Hepatocyte (in vitro differentiated cells): ENCODE measurements at regions not wholly inside any gene's neighbourhood (a gene's known extent, or its start where the extent isn't known, plus 50 kb on each side); places are given as distances from the start of the nearest gene placed in this dataset.

Experiments used
- DNase-seq: peaks from one replicate; pipeline ENCODE4 v3.0.0-alpha.2; 2016; ENCODE audit warnings: low spot score
- H2AFZ ChIP-seq: fragments of 200-600 bp; sonication (generic); 2 replicates; pipeline ENCODE4 v1.6.0; 2016; ENCODE audit warnings: antibody characterized with exemption, mild to moderate bottlenecking
- H3K27ac ChIP-seq: fragments of 200-600 bp; sonication (generic); 2 replicates; pipeline ENCODE4 v1.5.1; 2016; ENCODE audit warnings: mild to moderate bottlenecking
- H3K27me3 ChIP-seq: fragments of 200-600 bp; sonication (generic); 2 replicates; pipeline ENCODE4 v1.6.1; 2016
- H3K36me3 ChIP-seq: fragments of 200-600 bp; sonication (generic); replicated peaks from 2 replicates; pipeline ENCODE4 v1.5.1; 2016; ENCODE audit warnings: low read depth; ENCODE audit not compliant: insufficient read depth
- H3K4me1 ChIP-seq: fragments of 200-600 bp; sonication (generic); 2 replicates; pipeline ENCODE4 v1.5.1; 2016; ENCODE audit warnings: mild to moderate bottlenecking, moderate library complexity; ENCODE audit not compliant: insufficient read depth
- H3K4me2 ChIP-seq: fragments of 200-600 bp; sonication (generic); 2 replicates; pipeline ENCODE4 v1.6.0; 2016
- H3K4me3 ChIP-seq: fragments of 200-600 bp; sonication (generic); 2 replicates; pipeline ENCODE4 v1.5.1; 2016; ENCODE audit warnings: mild to moderate bottlenecking
- H3K79me2 ChIP-seq: fragments of 200-600 bp; sonication (generic); 2 replicates; pipeline ENCODE4 v1.6.0; 2017; ENCODE audit warnings: mild to moderate bottlenecking
- H3K9me2 ChIP-seq: fragments of 200-600 bp; sonication (generic); replicated peaks from 2 replicates; pipeline ENCODE4 v1.6.0; 2017; ENCODE audit warnings: mild to moderate bottlenecking; ENCODE audit not compliant: insufficient read depth
- H3K9me3 ChIP-seq: fragments of 200-600 bp; sonication (generic); 2 replicates; pipeline ENCODE4 v1.5.1; 2016; ENCODE audit warnings: low read depth, mild to moderate bottlenecking
- H4K20me1 ChIP-seq: fragments of 200-600 bp; sonication (generic); 2 replicates; pipeline ENCODE4 v1.6.0; 2016; ENCODE audit warnings: mild to moderate bottlenecking; ENCODE audit not compliant: insufficient read depth, poor library complexity, severe bottlenecking
- CTCF ChIP-seq: fragments of 200-600 bp; sonication (generic); IDR thresholded peaks from 2 replicates; pipeline ENCODE4 v1.5.1; 2016; ENCODE audit warnings: antibody characterized with exemption, mild to moderate bottlenecking; ENCODE audit not compliant: poor library complexity
- EZH2 ChIP-seq: fragments of 200-600 bp; sonication (generic); IDR thresholded peaks from 2 replicates; pipeline ENCODE4 v1.6.1; 2016; ENCODE audit warnings: antibody characterized with exemption, mild to moderate bottlenecking, borderline replicate concordance
- EZH2phosphoT487 ChIP-seq: fragments of 200-600 bp; sonication (generic); IDR thresholded peaks from one replicate; pipeline ENCODE4 v1.6.1; 2018; ENCODE audit warnings: antibody characterized with exemption, mild to moderate bottlenecking, low read depth, moderate library complexity; ENCODE audit not compliant: unreplicated experiment, severe bottlenecking
- WGBS: methylation state at CpG from one replicate; pipeline ENCODE4 v1.1.6; 2016; ENCODE audit warnings: low lambda C conversion rate; ENCODE audit errors: missing lambda C conversion rate; 5-methylcytosine and 5-hydroxymethylcytosine counted together

- DNase-seq: no peak
- H3K9me3 ChIP-seq: no peaks in the 10 kb centered on the region
- H3K4me2 ChIP-seq: no peak overlapping the region
These were observed 177.6 kb upstream of the DPYD start for GRCh38 chr1:98098473-98098872.

GRCh38 chr1:98090351-98090750 is 169.5 kb upstream of the DPYD start:
- Histone ChIP-seq H3K9me2 (no peaks in the 10 kb centered on the region), H3K4me3 (no peak overlapping the region), H3K9me3 (no peaks in the 10 kb centered on the region), H3K36me3 (no peaks in the 10 kb centered on the region), H3K27me3 (no peaks in the 10 kb centered on the region), H3K4me2 (no peak overlapping the region), H3K4me1 (no peaks in the 10 kb centered on the region), H2AFZ (no peak overlapping the region), H3K79me2 (no peaks in the 10 kb centered on the region), H3K27ac (no peak overlapping the region), H4K20me1 (no peaks in the 10 kb centered on the region)
- DNase-seq: no peak
- no peak for TF ChIP-seq EZH2
- TF ChIP-seq EZH2phosphoT487: no peak
- no peak for TF ChIP-seq CTCF

More at GRCh38 chr1:98098473-98098872, 177.6 kb upstream of the DPYD start:
- TF ChIP-seq CTCF (no peak), EZH2 (no peak), EZH2phosphoT487 (no peak)
- H3K9me2 ChIP-seq: no peaks in the 10 kb centered on the region
- no peak overlapping the region for H2AFZ ChIP-seq
- no peak overlapping the region for H3K27ac ChIP-seq
- H3K36me3 ChIP-seq: no peaks in the 10 kb centered on the region
- no peaks in the 10 kb centered on the region for H3K27me3 ChIP-seq
- H3K4me1 ChIP-seq: no peaks in the 10 kb centered on the region
- H3K79me2 ChIP-seq: no peaks in the 10 kb centered on the region
- no peaks in the 10 kb centered on the region for H4K20me1 ChIP-seq
- H3K4me3 ChIP-seq: no peak overlapping the region

- H3K36me3 ChIP-seq: no peaks in the 10 kb centered on the region
- H3K79me2 ChIP-seq: no peaks in the 10 kb centered on the region
- WGBS: 74% methylated on average over 3 of the region's 3 CpGs
- H3K27ac ChIP-seq: no peak overlapping the region
- no peak for DNase-seq
- TF ChIP-seq CTCF (no peak), EZH2 (no peak), EZH2phosphoT487 (no peak)
- no peak overlapping the region for H3K4me3 ChIP-seq
- no peaks in the 10 kb centered on the region for H3K4me1 ChIP-seq
- H3K27me3 ChIP-seq: no peaks in the 10 kb centered on the region
- H2AFZ ChIP-seq: no peak overlapping the region
- H3K4me2 ChIP-seq: no peak overlapping the region
- no peaks in the 10 kb centered on the region for H3K9me3 ChIP-seq
- no peaks in the 10 kb centered on the region for H3K9me2 ChIP-seq
- H4K20me1 ChIP-seq: no peaks in the 10 kb centered on the region
These were observed 167.5 kb upstream of the DPYD start for GRCh38 chr1:98088381-98088780.

- Histone ChIP-seq H2AFZ (no peak overlapping the region), H3K27me3 (no peaks in the 10 kb centered on the region), H3K4me2 (peak overlapping the region; percentile 5), H3K27ac (no peak overlapping the region), H4K20me1 (no peaks in the 10 kb centered on the region), H3K36me3 (no peaks in the 10 kb centered on the region), H3K4me1 (no peaks in the 10 kb centered on the region), H3K9me2 (no peaks in the 10 kb centered on the region), H3K9me3 (no peaks in the 10 kb centered on the region), H3K4me3 (no peak overlapping the region), H3K79me2 (no peaks in the 10 kb centered on the region)
- WGBS: 47% methylated on average over 3 of the region's 3 CpGs
- peak; percentile 62 for DNase-seq
- TF ChIP-seq CTCF (no peak), EZH2phosphoT487 (no peak), EZH2 (no peak)
These were observed 166.1 kb upstream of the DPYD start for GRCh38 chr1:98086796-98087441.
